A673 (cell line): ENCODE measurements at regions not wholly inside any gene's neighbourhood (a gene's known extent, or its start where the extent isn't known, plus 50 kb on each side); places are given as distances from the start of the nearest gene placed in this dataset.

Experiments used
- EZH2 ChIP-seq: fragments of 200-600 bp; sonication (generic); IDR thresholded peaks from 2 replicates; pipeline ENCODE4 v1.6.1; 2017; ENCODE audit warnings: borderline replicate concordance, low read depth, mild to moderate bottlenecking, mixed read lengths, antibody characterized with exemption, low read length; ENCODE audit not compliant: poor library complexity, severe bottlenecking
- TF ChIP-seq, protein P1 (sequence below): fragments of 300-800, 200-600 bp; sonication (generic); conservative IDR thresholded peaks from 2 replicates; pipeline ENCODE4 v1.5.1; 2017; ENCODE audit warnings: low read depth, mild to moderate bottlenecking, antibody characterized with exemption, low read length, moderate library complexity, mixed read lengths

GRCh38 chr11:130600139-130600538 lies 151.7 kb downstream of the ADAMTS15 start:
- TF ChIP-seq, protein P1, sequence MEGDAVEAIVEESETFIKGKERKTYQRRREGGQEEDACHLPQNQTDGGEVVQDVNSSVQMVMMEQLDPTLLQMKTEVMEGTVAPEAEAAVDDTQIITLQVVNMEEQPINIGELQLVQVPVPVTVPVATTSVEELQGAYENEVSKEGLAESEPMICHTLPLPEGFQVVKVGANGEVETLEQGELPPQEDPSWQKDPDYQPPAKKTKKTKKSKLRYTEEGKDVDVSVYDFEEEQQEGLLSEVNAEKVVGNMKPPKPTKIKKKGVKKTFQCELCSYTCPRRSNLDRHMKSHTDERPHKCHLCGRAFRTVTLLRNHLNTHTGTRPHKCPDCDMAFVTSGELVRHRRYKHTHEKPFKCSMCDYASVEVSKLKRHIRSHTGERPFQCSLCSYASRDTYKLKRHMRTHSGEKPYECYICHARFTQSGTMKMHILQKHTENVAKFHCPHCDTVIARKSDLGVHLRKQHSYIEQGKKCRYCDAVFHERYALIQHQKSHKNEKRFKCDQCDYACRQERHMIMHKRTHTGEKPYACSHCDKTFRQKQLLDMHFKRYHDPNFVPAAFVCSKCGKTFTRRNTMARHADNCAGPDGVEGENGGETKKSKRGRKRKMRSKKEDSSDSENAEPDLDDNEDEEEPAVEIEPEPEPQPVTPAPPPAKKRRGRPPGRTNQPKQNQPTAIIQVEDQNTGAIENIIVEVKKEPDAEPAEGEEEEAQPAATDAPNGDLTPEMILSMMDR: no peak
- no peak for TF ChIP-seq EZH2
